Right lobe of liver (tissue), 4 donors: ENCODE measurements at regions not wholly inside any gene's neighbourhood (a gene's known extent, or its start where the extent isn't known, plus 50 kb on each side); places are given as distances from the start of the nearest gene placed in this dataset.

Experiments used
- CTCF ChIP-seq, 4 donors: fragments of 200-600 bp in 3 of 4; fragments of 450-650 bp in 1 of 4; IDR thresholded peaks; one replicate each; pipeline versions ENCODE4 v1.5.1 to v1.8.0; 2016 to 2022; ENCODE audit warnings: antibody characterized with exemption in 4 of 4, mild to moderate bottlenecking in 2 of 4
- POLR2A ChIP-seq: fragments of 450-650 bp; IDR thresholded peaks from one replicate; pipeline ENCODE4 v1.6.1; 2017; ENCODE audit warnings: antibody characterized with exemption, mild to moderate bottlenecking
- donor health status: DM: no; HTN: no; CAD: no.
- donor health status: DM: no; HTN: no; CAD: no.
- donor health status: DM: no; HTN: yes; CAD: no.

GRCh38 chr11:96642583-96642982 is 252.8 kb downstream of the JRKL start:
- TF ChIP-seq CTCF (IDR thresholded peaks at IDR 0.05), result no peak
- TF ChIP-seq POLR2A, result no peak
